Stimulated activated CD8-positive, alpha-beta memory T cell treated with anti-CD3 and anti-CD28 coated beads, Interleukin-15, amount 100 ng/mL, for 48 hours (primary cell): ENCODE measurements at regions not wholly inside any gene's neighbourhood (a gene's known extent, or its start where the extent isn't known, plus 50 kb on each side); places are given as distances from the start of the nearest gene placed in this dataset.
"Not testable (repeated sequence)": the region's sequence is repeated elsewhere in the genome, so short reads cannot be mapped to it uniquely, and the experiment has no call there.

Source experiments
- DNase-seq, 2 donors: peaks; one replicate each; pipeline ENCODE4 v3.0.0-alpha.2; 2020; ENCODE audit warnings: low read depth in 2 of 2

DNA sequence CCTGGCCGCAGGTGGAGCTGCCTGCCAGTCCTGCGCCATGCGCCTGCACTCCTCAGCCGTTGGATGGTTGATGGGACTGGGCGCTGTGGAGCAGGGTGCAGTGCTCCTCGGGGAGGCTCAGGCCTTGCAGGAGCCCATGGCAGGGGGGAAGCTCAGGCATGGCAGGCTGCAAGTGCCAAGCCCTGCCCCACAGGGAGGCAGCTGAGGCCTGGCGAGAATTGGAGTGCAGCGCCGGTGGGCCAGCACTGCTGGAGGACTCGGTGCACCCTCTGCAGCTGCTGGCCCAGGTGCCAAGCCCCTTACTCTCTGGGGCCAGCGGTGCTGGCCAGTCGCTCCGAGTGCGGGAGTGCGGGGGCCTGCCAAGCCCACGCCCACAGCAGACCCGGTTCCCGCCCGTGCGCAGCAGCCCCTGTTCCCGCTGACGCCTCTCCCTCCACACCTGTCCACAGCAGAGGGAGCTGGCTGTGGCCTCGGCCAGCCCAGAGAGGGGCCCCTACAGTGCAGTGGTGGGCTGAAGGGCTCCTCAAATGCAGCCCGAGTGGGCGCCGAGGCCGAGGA is 275.9 kb upstream of the FRG1 start:
- no peak for DNase-seq

DNA sequence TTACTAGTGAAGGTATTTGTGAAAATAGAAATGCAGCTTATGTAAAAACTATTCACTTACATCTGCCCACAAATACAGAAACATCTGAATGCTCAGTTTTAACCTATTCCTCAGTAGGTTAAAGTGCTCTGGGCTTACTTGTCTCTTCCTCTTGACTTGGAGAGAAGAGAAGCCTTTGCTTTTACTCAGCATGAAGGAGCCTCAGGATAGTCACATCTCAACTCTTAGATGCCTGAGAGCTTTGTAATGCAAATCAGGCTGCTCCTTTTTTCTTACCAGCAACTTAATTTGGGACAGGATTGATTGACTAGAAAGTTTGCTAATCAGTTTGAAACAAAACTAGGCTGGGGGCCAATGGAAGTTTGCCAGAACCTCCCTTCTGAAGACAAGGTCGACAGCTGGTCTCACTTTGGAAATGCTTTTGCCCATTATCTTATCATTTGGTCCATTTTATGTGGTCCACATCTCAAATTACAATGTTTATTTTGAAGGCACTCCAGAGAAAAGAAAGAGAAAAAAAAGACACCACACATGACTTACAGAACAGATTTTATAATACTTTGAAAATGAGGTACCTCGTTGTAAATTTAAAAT is 274.9 kb upstream of the FRG1 start:
- not testable (repeated sequence) for DNase-seq

DNA sequence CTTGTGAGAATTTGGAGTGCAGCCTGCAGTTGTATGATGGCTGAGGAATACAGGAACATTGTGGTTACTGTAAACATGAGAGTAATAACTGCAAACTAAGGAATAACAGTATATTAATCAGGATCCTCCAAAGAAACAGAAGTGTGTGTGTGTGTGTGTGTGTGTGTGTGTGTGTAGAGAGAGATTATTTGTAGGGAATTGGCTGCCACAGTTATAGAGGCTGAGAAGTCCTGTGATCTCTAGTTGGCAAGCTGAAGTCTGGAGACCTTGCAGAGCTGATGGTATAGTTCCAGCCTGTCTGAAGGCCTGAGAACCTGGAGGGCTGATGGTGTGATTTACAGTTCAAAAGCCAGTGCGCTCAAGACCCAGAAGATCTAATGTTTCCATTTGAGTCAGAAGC is 273.3 kb upstream of the FRG1 start:
- DNase-seq = not testable (repeated sequence)

DNA sequence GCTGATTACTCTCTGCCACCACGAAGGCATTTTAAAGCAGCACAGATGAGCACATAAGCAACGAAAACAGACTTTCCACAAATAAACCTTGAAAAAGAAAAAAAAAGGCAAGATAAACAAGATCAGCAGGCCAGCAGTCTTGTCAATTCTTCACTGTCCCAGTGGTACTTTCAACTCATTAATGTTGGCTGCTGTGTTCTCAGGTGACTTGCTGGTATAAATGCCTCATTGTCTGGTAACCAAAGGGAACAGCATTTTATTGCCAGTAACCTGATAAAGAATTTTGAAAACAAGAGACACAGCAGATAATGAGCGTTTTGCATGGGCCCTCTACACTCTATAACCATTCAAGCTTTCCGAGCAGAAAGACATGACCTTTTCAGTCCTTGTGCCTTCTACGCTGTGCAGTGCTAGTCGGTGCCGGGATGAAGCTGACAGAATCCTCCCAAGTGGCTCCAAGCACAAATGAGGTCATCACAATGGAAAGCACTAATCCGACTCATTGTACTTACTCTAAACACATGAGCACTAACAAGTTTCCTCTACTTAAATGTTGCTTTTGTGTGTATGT is 242.9 kb upstream of the FRG1 start:
- not testable (repeated sequence) for DNase-seq

DNA sequence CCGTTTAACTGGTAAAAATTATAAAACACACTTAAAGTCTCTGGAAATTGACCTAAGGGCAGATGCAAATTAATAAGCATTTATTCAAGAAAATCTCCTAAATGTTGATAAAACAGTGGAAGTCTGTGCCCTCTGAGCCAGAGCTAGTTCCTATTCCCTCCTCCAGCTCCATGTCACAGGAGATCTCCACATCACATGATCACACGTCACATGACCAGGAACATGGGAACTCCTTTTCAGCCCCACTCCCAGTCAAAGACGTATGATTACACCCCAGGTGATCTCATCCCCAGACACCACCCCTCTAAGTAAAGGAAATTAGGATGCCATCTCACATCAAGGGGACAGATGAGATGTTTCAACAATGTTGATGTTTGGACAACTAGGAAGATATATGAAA is 237.7 kb upstream of the FRG1 start:
- DNase-seq = not testable (repeated sequence)

DNA sequence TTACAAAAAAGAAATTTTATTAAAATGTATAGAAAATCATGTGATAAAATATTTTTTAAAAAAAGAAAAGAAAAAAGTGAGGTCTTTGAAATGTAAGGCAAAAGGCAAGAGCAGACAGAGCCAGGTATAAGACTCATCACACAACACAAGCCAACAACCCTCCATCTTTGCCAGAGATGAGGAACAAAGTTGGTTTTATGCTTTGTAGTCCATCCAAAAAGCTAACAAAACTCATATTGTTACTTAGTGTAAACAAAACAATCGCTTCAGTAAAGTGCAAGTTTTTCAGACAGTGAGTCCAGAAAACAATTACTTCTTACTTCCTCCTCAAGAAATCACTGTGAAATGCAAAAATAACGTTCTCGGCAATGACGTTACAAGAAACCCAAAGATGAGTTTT is 233.9 kb upstream of the FRG1 start:
- DNase-seq = not testable (repeated sequence)

DNA sequence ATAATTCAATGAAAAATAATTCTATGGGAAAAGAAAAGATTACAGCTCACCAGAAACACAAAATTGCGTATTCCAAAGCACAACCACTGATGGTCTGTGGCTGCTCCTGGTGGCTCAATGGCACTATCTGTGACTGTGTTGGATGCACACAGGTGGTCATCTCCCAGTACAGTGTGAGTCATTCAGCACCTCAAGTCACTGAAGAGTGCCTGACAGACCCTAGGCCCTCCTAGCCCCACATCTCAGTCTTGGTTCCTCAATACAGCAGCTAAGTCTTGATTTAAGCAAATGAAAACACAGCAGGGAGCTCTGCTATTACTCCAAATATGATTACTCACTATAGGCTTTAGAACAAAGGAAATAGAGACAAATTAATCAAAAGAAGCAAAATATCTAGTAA is 233.4 kb upstream of the FRG1 start:
- DNase-seq = not testable (repeated sequence)

DNA sequence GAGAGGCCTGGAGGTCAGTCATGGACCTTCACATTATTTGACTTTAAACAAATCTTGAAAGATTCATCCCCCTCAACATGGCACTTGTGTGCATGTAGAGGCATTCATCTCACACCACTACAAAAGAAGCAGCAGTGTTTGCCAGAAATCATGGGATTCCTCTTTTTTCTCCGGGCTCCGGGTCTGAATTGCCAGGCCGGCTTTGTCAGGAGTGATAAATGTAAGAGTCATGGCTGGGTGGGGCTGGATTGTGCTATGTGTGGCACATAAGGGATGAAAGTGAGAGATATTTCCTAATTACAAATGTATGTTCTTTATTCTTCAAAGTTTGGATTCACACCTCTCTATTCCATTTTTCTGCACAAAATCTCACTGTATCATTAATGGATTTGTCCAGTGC is 228.7 kb upstream of the FRG1 start:
- not testable (repeated sequence) for DNase-seq

DNA sequence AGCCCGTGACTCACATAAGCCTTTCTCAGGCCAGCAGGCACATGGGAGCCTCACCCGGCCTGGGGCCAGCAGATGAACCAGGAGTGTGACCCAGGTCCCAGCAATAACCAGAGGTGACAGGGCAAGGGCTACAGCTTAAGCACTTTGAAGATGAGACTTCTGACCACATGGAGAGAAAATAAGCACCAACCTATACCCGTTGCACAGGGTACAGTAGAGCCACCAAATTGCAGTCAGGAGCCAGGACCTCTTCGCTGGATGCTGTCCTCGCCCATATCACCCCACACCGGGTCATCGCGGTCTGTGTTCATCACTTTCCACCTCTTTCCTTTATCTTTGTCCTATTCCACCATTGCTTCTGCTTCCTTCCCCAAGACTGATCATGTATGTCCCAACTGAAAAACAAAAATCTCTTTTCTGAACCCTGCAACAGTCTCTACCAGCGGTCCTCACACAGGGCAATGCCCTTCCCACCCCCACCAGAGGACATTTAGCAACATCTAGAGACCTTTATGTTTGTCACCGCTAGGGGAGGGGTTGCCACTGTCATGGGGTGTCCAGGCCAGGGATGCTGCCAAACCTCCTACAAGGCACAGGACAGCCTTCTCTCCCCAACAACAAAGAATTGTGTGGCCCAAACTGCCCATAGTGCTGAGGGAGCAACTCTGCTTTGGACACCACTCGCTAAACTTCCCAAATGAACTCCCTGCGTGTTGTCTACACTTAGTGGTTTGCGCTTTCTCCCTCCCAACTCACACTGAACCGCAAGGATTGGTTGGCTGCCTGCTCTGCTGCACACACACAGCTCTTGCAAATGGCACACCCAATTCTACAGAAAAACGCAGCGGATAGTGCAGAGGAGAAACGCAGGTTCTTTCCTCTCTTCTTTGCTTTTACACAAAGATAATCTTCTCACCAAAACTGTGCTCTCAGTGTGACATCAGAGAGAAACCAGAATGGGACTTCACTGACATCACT is 219.4 kb upstream of the FRG1 start:
- not testable (repeated sequence) for DNase-seq

DNA sequence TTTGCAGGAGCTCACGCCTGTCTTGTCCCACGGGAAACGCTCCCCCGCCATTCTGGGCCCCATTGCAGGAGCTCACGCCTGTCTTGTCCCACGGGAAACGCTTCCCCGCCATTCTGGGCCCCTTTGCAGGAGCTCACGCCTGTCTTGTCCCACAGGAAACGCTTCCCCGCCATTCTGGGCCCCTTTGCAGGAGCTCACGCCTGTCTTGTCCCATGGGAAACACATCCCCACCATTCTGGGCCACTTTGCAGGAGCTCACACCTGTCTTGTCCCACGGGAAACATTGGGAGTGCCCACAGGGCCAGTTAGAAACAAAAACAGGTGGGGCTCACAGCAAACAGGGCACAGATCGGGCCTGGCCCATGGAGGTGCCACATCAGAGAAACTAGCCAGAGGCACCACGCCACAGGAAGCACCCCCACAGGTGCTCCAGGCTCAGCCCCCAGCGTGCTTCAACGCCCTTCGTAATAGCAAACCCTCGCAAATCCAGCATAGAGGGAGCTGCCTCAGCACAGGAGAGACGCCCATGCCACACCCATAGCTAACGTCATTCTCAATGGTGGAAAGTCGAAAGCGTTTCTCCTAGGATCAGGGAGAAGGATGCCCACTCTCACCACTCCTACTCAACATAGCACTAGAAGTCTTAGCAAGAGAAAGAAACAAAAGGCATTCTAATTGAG is 218.2 kb upstream of the FRG1 start:
- DNase-seq = not testable (repeated sequence)

DNA sequence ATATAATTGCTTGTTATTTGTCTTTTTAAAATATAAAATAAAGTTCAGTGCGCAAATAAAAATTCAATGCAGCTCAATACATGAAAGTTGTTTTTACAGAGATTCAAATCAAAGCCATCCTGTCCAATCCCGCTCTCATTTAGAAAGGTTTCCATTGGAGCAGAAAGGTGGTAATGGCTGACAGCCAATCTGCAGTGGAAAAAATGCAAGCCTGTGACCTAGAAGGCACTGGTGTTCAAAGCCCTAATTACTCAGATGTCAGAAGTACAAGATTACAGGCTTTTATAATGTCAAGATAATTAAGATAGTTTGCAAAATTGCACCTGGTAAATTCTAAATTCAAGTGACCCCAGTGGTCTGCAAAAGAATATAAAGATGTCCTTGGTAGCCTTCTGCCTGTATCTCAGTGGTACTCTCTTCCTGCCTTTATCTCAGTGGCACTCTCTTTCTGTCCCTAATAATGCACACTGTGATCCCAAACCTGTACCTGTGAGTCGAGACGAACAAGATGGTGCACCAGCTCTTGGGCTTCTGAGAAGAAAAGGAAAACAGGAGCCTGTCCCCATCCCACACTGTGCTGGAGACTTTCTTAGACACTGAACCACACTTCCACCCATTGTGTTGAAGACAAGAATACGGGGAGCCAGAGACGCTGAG is 212.6 kb upstream of the FRG1 start:
- DNase-seq = not testable (repeated sequence)

DNA sequence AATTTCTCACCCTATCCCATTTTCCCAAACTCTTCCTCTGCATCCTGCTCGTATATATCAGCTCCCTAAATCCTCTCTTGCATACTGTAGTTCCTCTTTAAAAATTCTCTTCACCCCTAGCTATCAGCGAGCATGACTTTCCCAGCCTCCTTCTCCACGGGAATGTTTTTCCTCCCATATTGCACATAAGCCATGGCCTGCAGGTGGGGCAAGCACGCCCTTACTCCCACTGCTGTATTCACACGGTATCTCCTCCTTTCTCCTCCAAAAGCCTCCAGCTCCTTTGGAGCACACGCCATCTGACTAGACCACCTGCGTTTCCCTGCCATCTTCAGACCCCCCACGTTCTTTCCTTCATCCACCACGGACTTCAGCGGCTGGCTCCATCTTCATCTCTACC is 208.7 kb upstream of the FRG1 start:
- DNase-seq = not testable (repeated sequence)

DNA sequence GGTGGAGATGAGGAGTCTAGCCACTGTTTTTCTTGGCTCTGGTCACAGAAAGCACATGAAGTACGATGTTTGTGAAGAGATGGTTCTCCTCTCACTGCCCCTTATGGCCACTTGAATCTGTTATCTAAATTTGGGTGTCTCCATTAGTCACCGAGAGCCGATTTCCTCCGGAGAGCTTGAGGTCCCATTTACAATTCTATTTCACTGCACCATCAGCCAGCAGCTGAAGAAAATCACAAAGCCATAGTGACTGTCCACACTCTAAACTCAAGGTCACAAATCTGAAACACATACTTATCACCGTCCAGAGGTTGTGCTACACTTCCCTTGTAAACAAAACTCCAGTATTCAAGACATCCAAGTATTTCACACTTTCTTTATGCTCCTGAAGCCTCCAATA is 207.2 kb upstream of the FRG1 start:
- not testable (repeated sequence) for DNase-seq

DNA sequence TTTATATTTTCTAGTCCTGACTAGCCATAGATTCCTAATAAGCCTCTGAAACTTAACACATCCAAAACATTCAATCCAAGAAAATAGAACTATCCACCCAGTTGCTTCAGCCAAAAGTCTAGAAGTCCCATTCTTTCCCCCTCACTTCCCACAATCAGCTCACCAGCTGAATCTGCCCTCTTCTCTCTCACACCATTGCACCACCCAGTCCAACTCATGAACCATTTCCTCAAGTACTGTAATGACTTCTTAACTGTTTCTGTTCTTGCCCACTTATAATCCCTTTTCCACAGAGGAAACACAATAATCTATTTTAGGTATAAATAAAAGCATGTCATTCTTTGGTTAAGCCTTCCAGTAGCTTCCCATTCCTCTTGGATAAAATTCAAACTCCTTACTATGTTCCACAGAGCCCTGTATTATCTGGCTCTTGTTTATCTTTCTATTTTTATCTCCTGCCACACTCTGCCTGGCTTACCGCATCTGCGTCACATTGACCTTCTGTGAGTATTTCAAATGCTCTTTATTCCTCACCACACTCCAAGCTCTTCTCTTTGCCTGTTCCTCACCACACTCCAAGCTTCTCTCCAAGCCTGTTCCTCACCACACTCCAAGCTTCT is 205.9 kb upstream of the FRG1 start:
- not testable (repeated sequence) for DNase-seq

DNA sequence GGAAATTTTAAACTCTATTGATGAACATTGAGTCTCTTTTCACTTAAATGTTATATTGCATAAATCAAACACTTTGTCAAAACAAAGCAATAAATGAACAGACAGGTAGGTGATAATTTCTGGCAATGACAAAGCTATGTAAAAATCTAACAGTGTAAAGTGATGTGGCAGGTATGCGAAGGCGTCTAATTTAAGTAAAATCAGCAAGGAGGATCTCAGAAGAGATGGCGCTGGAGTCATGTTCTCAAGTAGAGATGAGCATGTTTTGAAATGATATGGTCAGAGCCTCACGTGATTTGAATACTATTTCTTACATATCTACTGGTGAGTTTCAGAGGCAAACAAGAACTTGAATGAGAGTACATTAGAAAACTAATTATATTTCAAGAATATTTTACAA is 204.0 kb upstream of the FRG1 start:
- not testable (repeated sequence) for DNase-seq

DNA sequence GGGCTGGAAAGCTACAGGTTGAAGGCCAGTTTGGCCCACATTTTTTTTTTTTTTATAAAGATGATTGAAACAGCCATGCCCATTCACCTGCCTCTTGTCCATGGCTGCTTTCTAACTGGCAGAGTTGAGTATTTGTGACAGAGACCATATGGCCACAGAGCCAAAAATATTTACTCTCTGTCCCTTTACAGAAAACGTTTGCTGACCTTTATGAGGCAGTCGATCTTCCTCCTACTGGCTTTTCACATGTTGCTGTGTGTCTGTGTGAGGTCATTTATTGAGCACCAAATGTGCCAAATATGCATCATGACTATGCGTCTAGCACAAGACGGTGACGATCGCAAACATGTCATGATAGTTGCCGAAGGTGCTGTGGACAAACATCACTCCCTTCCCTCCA is 200.6 kb upstream of the FRG1 start:
- DNase-seq = not testable (repeated sequence)

DNA sequence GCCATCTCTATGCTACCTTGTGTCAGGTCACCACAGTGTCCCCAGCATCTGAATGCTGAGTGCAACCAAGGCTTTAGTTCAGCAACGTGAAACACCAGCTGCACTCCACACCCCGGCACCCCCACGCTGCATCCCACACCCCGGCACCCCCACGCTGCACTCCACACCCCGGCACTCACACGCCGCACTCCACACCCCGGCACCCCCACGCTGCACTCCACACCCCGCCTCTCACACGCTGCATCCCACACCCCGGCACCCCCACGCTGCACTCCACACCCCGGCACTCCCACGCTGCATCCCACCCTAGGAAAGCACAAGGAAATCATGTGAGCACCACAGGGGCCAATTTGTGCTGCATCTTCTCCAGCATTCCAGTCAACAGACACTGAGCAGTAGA is 199.8 kb upstream of the FRG1 start:
- no peak for DNase-seq

DNA sequence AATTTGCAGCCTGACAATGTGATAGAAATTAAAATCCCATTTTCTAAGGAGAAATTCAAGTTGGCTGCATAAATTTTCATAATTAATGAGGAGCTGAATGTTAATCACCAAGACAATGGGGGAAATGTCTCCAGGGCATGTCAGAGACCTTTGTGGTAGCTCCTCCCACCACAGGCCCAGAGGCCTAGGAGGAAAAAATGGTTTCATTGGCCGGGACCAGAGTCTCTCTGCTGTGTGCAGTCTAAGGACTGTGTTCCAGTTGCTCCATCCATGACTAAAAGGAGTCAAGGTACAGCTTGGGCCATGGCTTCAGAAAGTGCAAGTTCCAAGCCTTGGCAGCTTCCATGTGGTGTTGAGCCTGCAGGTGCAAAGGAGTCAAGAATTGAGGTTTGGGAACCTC is 187.6 kb upstream of the FRG1 start:
- DNase-seq = not testable (repeated sequence)

DNA sequence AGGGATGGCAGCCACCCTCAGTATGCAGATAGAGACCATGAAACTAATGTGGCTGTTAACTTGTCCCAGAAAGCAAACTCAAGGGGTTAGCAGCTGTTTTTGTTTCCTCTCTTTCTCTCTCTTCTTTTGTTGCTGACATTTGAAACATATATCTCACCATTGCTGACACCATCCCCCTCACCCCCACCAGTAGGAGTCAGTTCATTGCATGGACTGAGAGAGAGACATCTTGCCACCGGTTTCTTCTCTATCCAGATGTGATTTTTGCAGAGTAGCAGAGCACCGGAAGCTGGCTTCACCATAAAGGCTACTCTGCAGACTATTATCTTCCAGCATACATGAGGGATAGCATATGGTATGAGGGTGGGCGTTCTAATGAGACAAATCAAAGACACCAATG is 177.1 kb upstream of the FRG1 start:
- DNase-seq = no peak

DNA sequence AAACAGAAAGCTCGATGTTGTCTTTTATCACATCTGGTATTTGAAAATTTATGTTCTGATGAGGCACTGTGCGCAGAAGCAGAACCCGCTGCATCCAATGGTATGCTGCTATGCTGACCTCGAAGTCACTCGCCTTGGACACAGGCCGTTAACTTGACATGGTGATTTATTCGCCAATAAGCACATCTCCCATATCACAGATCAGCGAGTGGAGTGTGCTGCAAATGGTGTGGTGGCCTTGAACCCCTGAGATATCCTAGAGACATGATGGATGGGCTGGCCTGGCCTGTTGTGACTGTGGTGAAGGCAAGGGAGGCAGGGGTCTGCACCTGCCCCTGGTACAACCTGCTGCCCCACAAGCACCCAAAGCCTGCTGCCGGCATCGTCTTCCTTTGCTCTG is 175.4 kb upstream of the FRG1 start:
- DNase-seq = no peak

DNA sequence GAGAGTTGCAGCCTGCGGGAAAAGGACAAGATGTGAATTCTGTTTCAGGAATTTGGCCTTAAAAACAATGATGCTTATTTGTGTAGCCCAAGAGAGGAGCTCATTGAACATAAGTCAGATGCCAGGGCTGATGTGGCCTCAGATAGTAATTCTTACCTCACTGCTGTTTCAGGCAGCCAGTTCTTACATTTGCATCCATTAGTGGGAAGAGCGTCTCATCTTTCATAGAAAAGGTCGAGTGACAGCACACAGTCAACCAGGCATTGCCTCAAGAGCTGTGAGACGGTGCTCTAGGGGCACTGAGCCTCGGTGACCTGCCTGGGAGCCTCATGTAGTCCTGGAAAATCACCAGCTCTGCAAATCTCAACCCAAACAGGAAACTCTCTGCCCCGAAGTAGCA is 174.9 kb upstream of the FRG1 start:
- DNase-seq = no peak
